Esophagus muscularis mucosa (tissue), 4 donors: ENCODE measurements at regions not wholly inside any gene's neighbourhood (a gene's known extent, or its start where the extent isn't known, plus 50 kb on each side); places are given as distances from the start of the nearest gene placed in this dataset.

ENCODE experiments used
- DNase-seq: peaks from one replicate; pipeline ENCODE4 v3.0.0-alpha.2; 2017; ENCODE audit errors: extremely low spot score
- H3K27ac ChIP-seq, 4 donors: fragments of 200-600 bp; sonication (generic); replicated peaks in 1 of 4; 1 replicate in 3 of 4; 2 replicates in 1 of 4; pipeline ENCODE4 v1.5.1; 2016 to 2019; ENCODE audit warnings: mild to moderate bottlenecking in 1 of 4
- H3K27me3 ChIP-seq, 4 donors: fragments of 200-600 bp; sonication (generic); one replicate each; pipeline versions ENCODE4 v1.5.1 to v1.6.0; 2016 to 2019
- H3K36me3 ChIP-seq, 4 donors: fragments of 200-600 bp; sonication (generic); one replicate each; pipeline ENCODE4 v1.5.1; 2016 to 2019
- H3K4me1 ChIP-seq, 4 donors: fragments of 200-600 bp; sonication (generic); one replicate each; pipeline ENCODE4 v1.5.1; 2016 to 2019
- H3K4me3 ChIP-seq, 4 donors: fragments of 200-600 bp; sonication (generic); 1 replicate in 2 of 4; 2 replicates in 2 of 4; pipeline ENCODE4 v1.5.1; 2016 to 2019; ENCODE audit warnings: mild to moderate bottlenecking in 4 of 4, moderate library complexity in 1 of 4
- H3K9me3 ChIP-seq, 4 donors: fragments of 200-600 bp; sonication (generic); 1 replicate in 3 of 4; 2 replicates in 1 of 4; pipeline ENCODE4 v1.5.1; 2016 to 2019
- EP300 ChIP-seq: sonication (generic); formaldehyde crosslinking; IDR thresholded peaks from one replicate; pipeline ENCODE4 v1.6.1; 2017; ENCODE audit warnings: antibody characterized with exemption
- POLR2A ChIP-seq: fragments of 450-650 bp; IDR thresholded peaks from one replicate; pipeline ENCODE4 v1.6.1; 2017; ENCODE audit warnings: antibody characterized with exemption, moderate library complexity, mild to moderate bottlenecking, low read depth
- POLR2AphosphoS5 ChIP-seq, 2 donors: sonication (generic); formaldehyde crosslinking; IDR thresholded peaks; one replicate each; pipeline ENCODE4 v1.6.1; 2017; ENCODE audit warnings: antibody characterized with exemption in 2 of 2
- WGBS: methylation state at CpG from one replicate; pipeline ENCODE4 v1.1.5; 2018; 5-methylcytosine and 5-hydroxymethylcytosine counted together
- intact Hi-C: fragments of 100-400 bp; cut with DNase I; formaldehyde crosslinking; loops from one replicate; pipeline ENCODE4 v1.15.1; 2023
- TF ChIP-seq, protein P1 (sequence below), 3 experiments: fragments of 200-600 bp in 2 of 3; fragments of 450-650 bp in 1 of 3; sonication (generic) in 2 of 3; IDR thresholded peaks; one replicate each; pipeline ENCODE4 v1.5.1; 2017 to 2019; ENCODE audit warnings: antibody characterized with exemption in 3 of 3, mild to moderate bottlenecking in 2 of 3, moderate library complexity in 1 of 3

GRCh38 chr1:193729429-193729828 is 543.0 kb upstream of the B3GALT2 start:
- TF ChIP-seq EP300 (no peak), POLR2A (no peak), POLR2AphosphoS5 (IDR thresholded peaks at IDR 0.05) (no peak)
- TF ChIP-seq, protein P1, sequence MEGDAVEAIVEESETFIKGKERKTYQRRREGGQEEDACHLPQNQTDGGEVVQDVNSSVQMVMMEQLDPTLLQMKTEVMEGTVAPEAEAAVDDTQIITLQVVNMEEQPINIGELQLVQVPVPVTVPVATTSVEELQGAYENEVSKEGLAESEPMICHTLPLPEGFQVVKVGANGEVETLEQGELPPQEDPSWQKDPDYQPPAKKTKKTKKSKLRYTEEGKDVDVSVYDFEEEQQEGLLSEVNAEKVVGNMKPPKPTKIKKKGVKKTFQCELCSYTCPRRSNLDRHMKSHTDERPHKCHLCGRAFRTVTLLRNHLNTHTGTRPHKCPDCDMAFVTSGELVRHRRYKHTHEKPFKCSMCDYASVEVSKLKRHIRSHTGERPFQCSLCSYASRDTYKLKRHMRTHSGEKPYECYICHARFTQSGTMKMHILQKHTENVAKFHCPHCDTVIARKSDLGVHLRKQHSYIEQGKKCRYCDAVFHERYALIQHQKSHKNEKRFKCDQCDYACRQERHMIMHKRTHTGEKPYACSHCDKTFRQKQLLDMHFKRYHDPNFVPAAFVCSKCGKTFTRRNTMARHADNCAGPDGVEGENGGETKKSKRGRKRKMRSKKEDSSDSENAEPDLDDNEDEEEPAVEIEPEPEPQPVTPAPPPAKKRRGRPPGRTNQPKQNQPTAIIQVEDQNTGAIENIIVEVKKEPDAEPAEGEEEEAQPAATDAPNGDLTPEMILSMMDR (IDR thresholded peaks at IDR 0.05), result no peak
- 84% methylated on average over 2 of the region's 2 CpGs for WGBS
- DNase-seq, result no peak
- Histone ChIP-seq H3K27me3 (no peaks in the 10 kb centered on the region), H3K9me3 (no peaks in the 10 kb centered on the region), H3K4me1 (no peaks in the 10 kb centered on the region), H3K4me3 (no peak overlapping the region), H3K27ac (no peak overlapping the region), H3K36me3 (no peaks in the 10 kb centered on the region)
- intact Hi-C loops, result no loop called here

- WGBS, result 64% methylated on average over 1 of the region's 1 CpG
- DNase-seq, result no peak
- no peaks in the 10 kb centered on the region for H3K36me3 ChIP-seq
Observed at GRCh38 chr1:193727850-193728249, 541.4 kb upstream of the B3GALT2 start.

GRCh38 chr1:193726722-193727121 is 540.3 kb upstream of the B3GALT2 start:
- WGBS, result 74% methylated on average over 3 of the region's 3 CpGs
- no peaks in the 10 kb centered on the region for H3K27me3 ChIP-seq
- intact Hi-C loops, result no loop called here

More at GRCh38 chr1:193727850-193728249, 541.4 kb upstream of the B3GALT2 start:
- H3K27me3 ChIP-seq, result no peaks in the 10 kb centered on the region
- TF ChIP-seq POLR2AphosphoS5 (IDR thresholded peaks at IDR 0.05), result no peak
- no peak for TF ChIP-seq EP300
- TF ChIP-seq, protein P1 (IDR thresholded peaks at IDR 0.05), result no peak
- TF ChIP-seq POLR2A, result no peak
- H3K4me1 ChIP-seq, result no peaks in the 10 kb centered on the region
- no peak overlapping the region for H3K4me3 ChIP-seq
- no peak overlapping the region for H3K27ac ChIP-seq
- no peaks in the 10 kb centered on the region for H3K9me3 ChIP-seq
- intact Hi-C loops, result no loop called here

DNA sequence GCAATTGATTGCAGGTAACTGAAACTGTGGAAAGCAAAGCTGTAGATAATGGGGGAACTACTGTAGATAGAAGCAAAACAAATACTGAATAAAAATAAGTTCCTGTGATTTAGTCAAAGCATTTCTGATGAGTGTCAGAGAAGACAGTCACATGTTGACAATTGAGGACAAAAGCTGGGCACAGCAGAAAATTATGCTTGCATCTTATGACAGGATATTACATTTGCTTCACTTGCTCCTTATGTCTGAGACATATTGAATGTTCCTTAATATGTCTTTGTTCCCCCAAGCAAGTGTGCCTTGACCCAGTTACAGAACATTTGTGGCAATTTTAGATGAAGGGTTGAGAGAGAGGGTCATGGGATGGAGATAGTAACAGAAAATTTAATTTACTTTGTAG is 526.0 kb upstream of the B3GALT2 start:
- H3K4me1 ChIP-seq, result peaks cover 0 to 9% (median 6%) of the 10 kb centered on the region in 4 donors
- TF ChIP-seq POLR2AphosphoS5 (IDR thresholded peaks at IDR 0.05), result no peak
- no peak for TF ChIP-seq EP300
- no peak for TF ChIP-seq POLR2A
- TF ChIP-seq, protein P1 (IDR thresholded peaks at IDR 0.05), result no peak
- H3K27ac ChIP-seq, result no peak overlapping the region
- no peak overlapping the region for H3K4me3 ChIP-seq
- no peaks in the 10 kb centered on the region for H3K9me3 ChIP-seq
- no peaks in the 10 kb centered on the region for H3K36me3 ChIP-seq
- H3K27me3 ChIP-seq, result no peaks in the 10 kb centered on the region
- intact Hi-C loops, result no loop called here
- no peak for DNase-seq

More at GRCh38 chr1:193726722-193727121, 540.3 kb upstream of the B3GALT2 start:
- Histone ChIP-seq H3K9me3 (no peaks in the 10 kb centered on the region), H3K36me3 (no peaks in the 10 kb centered on the region), H3K27ac (no peak overlapping the region), H3K4me3 (no peak overlapping the region), H3K4me1 (no peaks in the 10 kb centered on the region)
- TF ChIP-seq EP300, result no peak
- TF ChIP-seq, protein P1 (IDR thresholded peaks at IDR 0.05), result no peak
- no peak for TF ChIP-seq POLR2A
- TF ChIP-seq POLR2AphosphoS5 (IDR thresholded peaks at IDR 0.05), result no peak
- DNase-seq, result no peak

- Histone ChIP-seq H3K27ac (no peak overlapping the region), H3K9me3 (no peaks in the 10 kb centered on the region), H3K4me1 (peaks cover 0 to 11% (median 9%) of the 10 kb centered on the region in 4 donors), H3K36me3 (no peaks in the 10 kb centered on the region), H3K4me3 (no peak overlapping the region), H3K27me3 (no peaks in the 10 kb centered on the region)
- 82% methylated on average over 1 of the region's 1 CpG for WGBS
- DNase-seq, result no peak
- TF ChIP-seq EP300 (no peak), POLR2AphosphoS5 (IDR thresholded peaks at IDR 0.05) (no peak), POLR2A (no peak)
- TF ChIP-seq, protein P1 (IDR thresholded peaks at IDR 0.05), result no peak
- intact Hi-C loops, result no loop called here
Observed at GRCh38 chr1:193709607-193710006, 523.2 kb upstream of the B3GALT2 start.
